ES-I3 (cell line): ENCODE measurements at regions not wholly inside any gene's neighbourhood (a gene's known extent, or its start where the extent isn't known, plus 50 kb on each side); places are given as distances from the start of the nearest gene placed in this dataset.
"Not testable (repeated sequence)": the region's sequence is repeated elsewhere in the genome, so short reads cannot be mapped to it uniquely, and the experiment has no call there.

Experiments
- H3K36me3 ChIP-seq: 2 replicates; pipeline ENCODE4 v1.6.1; 2013; ENCODE audit warnings: mild to moderate bottlenecking, low read length, control low read depth, moderate library complexity; ENCODE audit not compliant: insufficient read depth
- H3K4me1 ChIP-seq: 2 replicates; pipeline ENCODE4 v1.6.1; 2013; ENCODE audit warnings: mild to moderate bottlenecking, control low read depth, low read length; ENCODE audit not compliant: insufficient read depth
- H3K9ac ChIP-seq: 2 replicates; pipeline ENCODE4 v1.6.1; 2013; ENCODE audit warnings: low read depth, mild to moderate bottlenecking, low read length, moderate library complexity
- H3K9me3 ChIP-seq: 2 replicates; pipeline ENCODE4 v1.6.1; 2013; ENCODE audit warnings: mild to moderate bottlenecking, low read length, moderate library complexity; ENCODE audit not compliant: control insufficient read depth, insufficient read depth

GRCh38 chr5:51702046-51702445 is 318.8 kb downstream of the ISL1 start:
- not testable (repeated sequence) for H3K9me3 ChIP-seq, H3K9ac ChIP-seq, H3K36me3 ChIP-seq, H3K4me1 ChIP-seq

- Histone ChIP-seq H3K9ac (no peak overlapping the region), H3K36me3 (no peaks in the 10 kb centered on the region), H3K4me1 (no peaks in the 10 kb centered on the region), H3K9me3 (no peaks in the 10 kb centered on the region)
Observed at GRCh38 chr5:51712201-51712600, 329.0 kb downstream of the ISL1 start.

GRCh38 chr5:51715445-51715844 is 332.2 kb downstream of the ISL1 start:
- not testable (repeated sequence) for H3K4me1 ChIP-seq, H3K9ac ChIP-seq, H3K36me3 ChIP-seq, H3K9me3 ChIP-seq

- Histone ChIP-seq H3K9me3 (no peaks in the 10 kb centered on the region), H3K36me3 (no peaks in the 10 kb centered on the region), H3K9ac (no peak overlapping the region), H3K4me1 (peaks cover 4% of the 10 kb centered on the region; the same call in 1 of the 2 replicates)
Observed at GRCh38 chr5:51731421-51732029, 348.3 kb downstream of the ISL1 start.

- no peaks in the 10 kb centered on the region for H3K9me3 ChIP-seq
- no peaks in the 10 kb centered on the region for H3K36me3 ChIP-seq
- peaks cover 4% of the 10 kb centered on the region; the same call in 1 of the 2 replicates for H3K4me1 ChIP-seq
- H3K9ac ChIP-seq = no peak overlapping the region
Observed at GRCh38 chr5:51732304-51732703, 349.1 kb downstream of the ISL1 start.

DNA sequence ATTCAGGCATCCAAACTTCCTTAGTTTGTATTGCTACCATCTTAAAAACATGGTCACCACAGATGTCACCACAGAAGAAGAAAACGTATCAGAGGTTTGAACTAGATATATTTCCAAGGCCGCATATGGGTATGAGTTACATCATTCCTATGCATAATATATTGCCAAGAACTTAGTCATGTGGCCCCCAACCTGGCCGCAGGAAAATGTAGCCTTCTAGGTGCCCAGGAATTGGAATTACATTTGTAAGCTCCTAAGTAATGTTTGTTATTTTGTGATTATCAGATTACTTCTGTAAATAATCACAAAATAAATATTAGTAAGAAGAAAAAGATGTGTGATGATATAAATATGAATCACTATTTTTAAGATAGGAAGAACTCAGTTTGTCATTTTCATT is 351.4 kb downstream of the ISL1 start:
- H3K9ac ChIP-seq = no peak overlapping the region
- H3K9me3 ChIP-seq = no peaks in the 10 kb centered on the region
- H3K4me1 ChIP-seq = peaks cover 4% of the 10 kb centered on the region; the same call in 1 of the 2 replicates
- H3K36me3 ChIP-seq = no peaks in the 10 kb centered on the region

DNA sequence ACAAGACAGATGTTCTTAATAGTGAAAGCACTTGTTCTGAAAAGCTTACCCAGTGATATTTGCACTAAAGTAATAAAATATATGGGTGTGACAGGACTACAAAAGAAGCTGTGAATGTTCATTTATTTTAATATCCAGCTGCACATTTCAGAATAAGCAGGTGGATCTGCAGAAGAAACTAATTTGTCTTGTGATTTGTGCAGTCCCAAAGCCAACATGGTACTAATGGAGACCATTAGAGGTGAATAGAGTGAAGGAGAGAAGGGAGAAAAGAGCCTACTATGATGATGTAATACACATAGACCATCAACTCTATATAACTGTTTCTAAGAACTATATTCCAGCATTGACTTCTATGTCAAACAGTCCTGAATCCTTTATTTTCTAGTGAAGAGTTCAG is 362.8 kb downstream of the ISL1 start:
- no peaks in the 10 kb centered on the region for H3K36me3 ChIP-seq
- H3K9me3 ChIP-seq = no peaks in the 10 kb centered on the region; the same call in 1 of the 2 replicates
- H3K9ac ChIP-seq = no peak overlapping the region
- no peaks in the 10 kb centered on the region for H3K4me1 ChIP-seq

DNA sequence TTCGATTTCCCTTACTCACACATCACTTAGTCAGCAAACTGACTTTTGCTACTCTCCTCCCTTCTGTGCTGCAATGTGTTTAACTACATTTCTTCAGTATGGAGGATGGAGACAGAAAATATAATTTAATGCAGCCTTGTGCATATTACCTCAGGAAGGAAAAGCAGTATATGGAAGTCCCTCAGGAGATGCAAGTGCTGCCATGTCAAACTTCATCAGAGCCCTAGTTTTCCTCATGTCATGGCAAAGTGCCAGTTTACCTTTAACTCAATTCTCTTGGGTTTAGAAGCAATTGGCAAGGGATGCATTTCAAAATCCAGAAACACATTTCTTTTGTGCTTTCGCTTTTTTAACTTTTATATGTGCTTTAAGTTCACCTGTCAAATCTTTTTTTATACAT is 365.4 kb downstream of the ISL1 start:
- Histone ChIP-seq H3K36me3 (no peaks in the 10 kb centered on the region), H3K9ac (no peak overlapping the region), H3K4me1 (no peaks in the 10 kb centered on the region), H3K9me3 (no peaks in the 10 kb centered on the region)
